H9 (cell line): ENCODE measurements at regions not wholly inside any gene's neighbourhood (a gene's known extent, or its start where the extent isn't known, plus 50 kb on each side); places are given as distances from the start of the nearest gene placed in this dataset.

Experiments
- DNase-seq: peaks from one replicate; pipeline ENCODE4 v3.0.0-alpha.2; 2017
- H2AFZ ChIP-seq: one replicate; pipeline ENCODE4 v1.6.1; 2013; ENCODE audit warnings: mild to moderate bottlenecking, low read length, control low read depth, moderate library complexity
- H2AK5ac ChIP-seq: 2 replicates; pipeline ENCODE4 v1.6.1; 2013; ENCODE audit warnings: low read length, control low read depth, mixed read lengths; ENCODE audit not compliant: insufficient read length
- H2BK120ac ChIP-seq: one replicate; pipeline ENCODE4 v1.6.1; 2013; ENCODE audit warnings: low read depth, mild to moderate bottlenecking, low read length, control low read depth, inconsistent platforms; ENCODE audit not compliant: poor library complexity, severe bottlenecking
- H2BK12ac ChIP-seq: 2 replicates; pipeline ENCODE4 v1.6.1; 2013; ENCODE audit warnings: low read length, control low read depth, mixed read lengths, low read depth; ENCODE audit not compliant: insufficient read length
- H2BK15ac ChIP-seq: 2 replicates; pipeline ENCODE4 v1.6.1; 2013; ENCODE audit warnings: low read depth, low read length, control low read depth
- H2BK20ac ChIP-seq: one replicate; pipeline ENCODE4 v1.6.1; 2013; ENCODE audit warnings: low read depth, mild to moderate bottlenecking, low read length, control low read depth, inconsistent platforms; ENCODE audit not compliant: poor library complexity, severe bottlenecking
- H2BK5ac ChIP-seq: 2 replicates; pipeline ENCODE4 v1.6.1; 2013; ENCODE audit warnings: low read length, control low read depth, mixed read lengths; ENCODE audit not compliant: insufficient read length
- H3K14ac ChIP-seq: 2 replicates; pipeline ENCODE4 v1.6.1; 2013; ENCODE audit warnings: low read length, control low read depth; ENCODE audit not compliant: insufficient read depth
- H3K18ac ChIP-seq: 2 replicates; pipeline ENCODE4 v1.6.1; 2013; ENCODE audit warnings: low read depth, mild to moderate bottlenecking, mixed read lengths, low read length, control low read depth; ENCODE audit not compliant: insufficient read length
- H3K23ac ChIP-seq: 2 replicates; pipeline ENCODE4 v1.6.1; 2013; ENCODE audit warnings: low read length, control low read depth, mixed read lengths, low read depth; ENCODE audit not compliant: insufficient read length
- H3K23me2 ChIP-seq: 2 replicates; pipeline ENCODE4 v1.6.1; 2013; ENCODE audit warnings: low read depth, mild to moderate bottlenecking, mixed read lengths, low read length, control low read depth; ENCODE audit not compliant: insufficient read length, poor library complexity, severe bottlenecking
- H3K27ac ChIP-seq: 2 replicates; pipeline ENCODE4 v1.5.1; 2013; ENCODE audit warnings: low read length, control low read depth, mixed read lengths, low read depth; ENCODE audit not compliant: insufficient read length
- H3K27me3 ChIP-seq: 2 replicates; pipeline ENCODE4 v1.6.1; 2013; ENCODE audit warnings: low read length, control low read depth, inconsistent platforms; ENCODE audit not compliant: insufficient read depth
- H3K4ac ChIP-seq: 2 replicates; pipeline ENCODE4 v1.6.1; 2013; ENCODE audit warnings: low read depth, mild to moderate bottlenecking, control low read depth, inconsistent platforms, low read length, moderate library complexity
- H3K4me1 ChIP-seq: 2 replicates; pipeline ENCODE4 v1.6.1; 2013; ENCODE audit warnings: low read length, control low read depth, inconsistent platforms; ENCODE audit not compliant: insufficient read depth
- H3K4me2 ChIP-seq: 2 replicates; pipeline ENCODE4 v1.6.1; 2013; ENCODE audit warnings: low read length, control low read depth, mixed read lengths; ENCODE audit not compliant: insufficient read length, insufficient read depth
- H3K56ac ChIP-seq: 2 replicates; pipeline ENCODE4 v1.6.1; 2013; ENCODE audit warnings: low read depth, mild to moderate bottlenecking, mixed read lengths, low read length, control low read depth; ENCODE audit not compliant: insufficient read length
- H3K79me1 ChIP-seq: 2 replicates; pipeline ENCODE4 v1.6.1; 2013; ENCODE audit warnings: low read depth, mild to moderate bottlenecking, moderate library complexity, low read length, control low read depth, inconsistent platforms; ENCODE audit not compliant: insufficient read depth, poor library complexity, severe bottlenecking
- H3K79me2 ChIP-seq: 2 replicates; pipeline ENCODE4 v1.6.1; 2013; ENCODE audit warnings: low read length, control low read depth, inconsistent platforms; ENCODE audit not compliant: insufficient read depth
- H3K9ac ChIP-seq: 2 replicates; pipeline ENCODE4 v1.6.1; 2013; ENCODE audit warnings: low read length, control low read depth, mixed read lengths; ENCODE audit not compliant: insufficient read length; ENCODE audit errors: extremely low read depth
- H3K9me3 ChIP-seq: one replicate; pipeline ENCODE4 v1.6.1; 2013; ENCODE audit warnings: low read depth, low read length, inconsistent platforms; ENCODE audit not compliant: control insufficient read depth
- H3T11ph ChIP-seq: one replicate; pipeline ENCODE4 v1.6.1; 2013; ENCODE audit warnings: mild to moderate bottlenecking, low read length, control low read depth, inconsistent platforms
- H4K20me1 ChIP-seq: one replicate; pipeline ENCODE4 v1.6.1; 2013; ENCODE audit not compliant: control insufficient read depth, insufficient read length, insufficient read depth
- H4K5ac ChIP-seq: 2 replicates; pipeline ENCODE4 v1.6.1; 2013; ENCODE audit warnings: low read depth, mild to moderate bottlenecking, mixed read lengths, low read length, control low read depth; ENCODE audit not compliant: insufficient read length
- H4K8ac ChIP-seq: replicated peaks from 2 replicates; pipeline ENCODE4 v1.6.1; 2013; ENCODE audit warnings: low read length, control low read depth, mixed read lengths, low read depth; ENCODE audit not compliant: insufficient read length
- H4K91ac ChIP-seq: 2 replicates; pipeline ENCODE4 v1.6.1; 2013; ENCODE audit warnings: low read depth, mild to moderate bottlenecking, moderate library complexity, mixed read lengths, low read length, control low read depth; ENCODE audit not compliant: insufficient read length
- H3K27ac Mint-ChIP-seq, 3 experiments: 2 replicates in 2 of 3; 3 replicates in 1 of 3; pipeline ENCODE4 v1.8.0; 2020 to 2021; ENCODE audit warnings: mixed read lengths in 3 of 3, mild to moderate bottlenecking in 1 of 3, moderate library complexity in 1 of 3
- H3K27me3 Mint-ChIP-seq: 2 replicates; pipeline ENCODE4 v1.8.0; 2021; ENCODE audit warnings: low read depth, mild to moderate bottlenecking, moderate library complexity, mixed read lengths
- H3K36me3 Mint-ChIP-seq, 3 experiments: 2 replicates in 2 of 3; 3 replicates in 1 of 3; pipeline ENCODE4 v1.8.0; 2020 to 2021; ENCODE audit warnings: low read depth in 3 of 3, mixed read lengths in 3 of 3; ENCODE audit not compliant: insufficient read depth in 1 of 3
- H3K4me1 Mint-ChIP-seq, 2 experiments: 2 replicates each; pipeline ENCODE4 v1.8.0; 2020; ENCODE audit warnings: mixed read lengths in 2 of 2
- H3K4me3 Mint-ChIP-seq, 2 experiments: 2 replicates in 1 of 2; 3 replicates in 1 of 2; pipeline ENCODE4 v1.8.0; 2020 to 2021; ENCODE audit warnings: mild to moderate bottlenecking in 2 of 2, mixed read lengths in 2 of 2, moderate library complexity in 1 of 2
- H3K9me3 Mint-ChIP-seq, 2 experiments: 2 replicates in 1 of 2; 3 replicates in 1 of 2; pipeline ENCODE4 v1.8.0; 2020; ENCODE audit warnings: mild to moderate bottlenecking in 2 of 2, mixed read lengths in 2 of 2, moderate library complexity in 1 of 2
- WGBS: extraction: QIAGEN DNeasy Blood & Tissue Kit; methylation state at CpG from one replicate; pipeline ENCODE4 v1.1.7; 2013; ENCODE audit warnings: missing lambda C conversion rate, low lambda C conversion rate, mixed read lengths; ENCODE audit not compliant: insufficient read length; ENCODE audit errors: extremely low coverage; 5-methylcytosine and 5-hydroxymethylcytosine counted together
- TF ChIP-seq, protein P1 (sequence below): fragments of 200-600 bp; sonication (generic); conservative IDR thresholded peaks from 3 replicates; pipeline ENCODE4 v1.8.0; 2021; ENCODE audit warnings: antibody characterized with exemption, mild to moderate bottlenecking

DNA sequence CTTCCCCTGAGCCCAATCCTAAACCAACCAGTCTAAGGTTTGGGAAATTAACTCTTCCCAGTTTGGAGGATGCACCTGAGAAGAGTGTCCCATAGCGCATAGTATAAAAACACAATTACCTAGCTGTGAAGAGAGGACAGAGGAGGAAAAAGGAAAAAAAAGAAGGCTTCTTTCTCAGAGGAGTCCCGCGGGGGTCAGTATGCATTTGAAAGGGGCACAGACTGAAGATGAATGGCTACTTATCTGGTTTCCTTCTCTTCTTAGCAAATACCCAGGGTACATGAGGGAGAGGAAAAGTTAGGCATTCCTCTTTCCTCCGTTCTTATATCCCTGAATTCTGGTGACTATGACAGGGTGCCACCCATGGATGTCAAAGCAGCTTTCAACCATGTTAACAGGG is 96.9 kb downstream of the TMEM47 start:
- no peaks in the 10 kb centered on the region for H3K9me3 ChIP-seq
- no peak overlapping the region for H3K18ac ChIP-seq
- H3K23me2 ChIP-seq, result no peaks in the 10 kb centered on the region
- no peaks in the 10 kb centered on the region for H3K79me1 ChIP-seq
- peaks cover 0 to 4% (median 0%) of the 10 kb centered on the region in 3 experiments; a peak in 4 of 7 replicates for H3K36me3 Mint-ChIP-seq
- peaks cover 22% of the 10 kb centered on the region for H3K27me3 Mint-ChIP-seq
- no peak overlapping the region for H2BK120ac ChIP-seq
- H2BK20ac ChIP-seq, result no peak overlapping the region
- H3K9ac ChIP-seq, result no peak overlapping the region
- H3K4me3 Mint-ChIP-seq, result peak overlapping the region in 1 of 2 experiments; percentile 21; a peak in 2 of 5 replicates
- H4K20me1 ChIP-seq, result no peaks in the 10 kb centered on the region
- H3K4me1 Mint-ChIP-seq, result peaks cover 74 to 81% of the 10 kb centered on the region in 2 experiments
- no peaks in the 10 kb centered on the region for H3K79me2 ChIP-seq
- peak overlapping the region; percentile 82 for H3K27ac ChIP-seq
- H3K27me3 ChIP-seq, result no peaks in the 10 kb centered on the region; the same call in 1 of the 2 replicates
- peak; percentile 79 for DNase-seq
- no peak overlapping the region for H3K23ac ChIP-seq
- no peak overlapping the region for H4K8ac ChIP-seq
- no peak overlapping the region for H4K91ac ChIP-seq
- H2BK5ac ChIP-seq, result no peak overlapping the region
- no peak overlapping the region for H3K56ac ChIP-seq
- H3K27ac Mint-ChIP-seq, result peak overlapping the region in 2 of 3 experiments; percentile 92 to 97; a peak in 4 of 7 replicates
- no peak overlapping the region for H2BK15ac ChIP-seq
- H3K4me2 ChIP-seq, result peak overlapping the region; percentile 27
- no peak overlapping the region for H4K5ac ChIP-seq
- H2BK12ac ChIP-seq, result no peak overlapping the region
- peaks cover 14% of the 10 kb centered on the region; the same call in 1 of the 2 replicates for H3K4me1 ChIP-seq
- WGBS, result no CpG with 5 or more reads among the region's 4 CpGs
- no peak overlapping the region for H3K4ac ChIP-seq
- TF ChIP-seq, protein P1, sequence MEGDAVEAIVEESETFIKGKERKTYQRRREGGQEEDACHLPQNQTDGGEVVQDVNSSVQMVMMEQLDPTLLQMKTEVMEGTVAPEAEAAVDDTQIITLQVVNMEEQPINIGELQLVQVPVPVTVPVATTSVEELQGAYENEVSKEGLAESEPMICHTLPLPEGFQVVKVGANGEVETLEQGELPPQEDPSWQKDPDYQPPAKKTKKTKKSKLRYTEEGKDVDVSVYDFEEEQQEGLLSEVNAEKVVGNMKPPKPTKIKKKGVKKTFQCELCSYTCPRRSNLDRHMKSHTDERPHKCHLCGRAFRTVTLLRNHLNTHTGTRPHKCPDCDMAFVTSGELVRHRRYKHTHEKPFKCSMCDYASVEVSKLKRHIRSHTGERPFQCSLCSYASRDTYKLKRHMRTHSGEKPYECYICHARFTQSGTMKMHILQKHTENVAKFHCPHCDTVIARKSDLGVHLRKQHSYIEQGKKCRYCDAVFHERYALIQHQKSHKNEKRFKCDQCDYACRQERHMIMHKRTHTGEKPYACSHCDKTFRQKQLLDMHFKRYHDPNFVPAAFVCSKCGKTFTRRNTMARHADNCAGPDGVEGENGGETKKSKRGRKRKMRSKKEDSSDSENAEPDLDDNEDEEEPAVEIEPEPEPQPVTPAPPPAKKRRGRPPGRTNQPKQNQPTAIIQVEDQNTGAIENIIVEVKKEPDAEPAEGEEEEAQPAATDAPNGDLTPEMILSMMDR, result no peak
- H3K14ac ChIP-seq, result no peak overlapping the region
- peaks cover 3 to 47% of the 10 kb centered on the region in 2 experiments; a peak in 4 of 5 replicates for H3K9me3 Mint-ChIP-seq
- no peak overlapping the region for H3T11ph ChIP-seq
- no peak overlapping the region for H2AFZ ChIP-seq
- H2AK5ac ChIP-seq, result no peak overlapping the region
